ENCODE measurements at regions not wholly inside any gene's neighbourhood (a gene's known extent, or its start where the extent isn't known, plus 50 kb on each side); places are given as distances from the start of the nearest gene placed in this dataset.

GRCh38 chr12:77642246-77642645, 188.4 kb upstream of the NAV3 start:
- ATAC-seq (no peak), DNase-seq (ENCODE audit: low read depth in 1 of 2, low spot score in 1 of 2) (no peak), FAIRE-seq (no peak)
- Histone ChIP-seq H3K4me1 (no peaks in the 10 kb centered on the region), H3K4me3 (no peak overlapping the region), H3K9me3 (no peaks in the 10 kb centered on the region), H3K27ac (no peak overlapping the region), H3K4me2 (no peak overlapping the region)
- TF ChIP-seq HOXB5 (CRISPR knock-in tag; IDR thresholded peaks at IDR 0.05) (no peak), BCL3 (IDR thresholded peaks at IDR 0.05) (no peak), GATA3 (IDR thresholded peaks at IDR 0.05; ENCODE audit: borderline replicate concordance) (no peak), FOXS1 (CRISPR knock-in tag; IDR thresholded peaks at IDR 0.05) (no peak), HOXA7 (CRISPR knock-in tag; IDR thresholded peaks at IDR 0.05) (no peak), ESRRA (IDR thresholded peaks at IDR 0.05; ENCODE audit: borderline replicate concordance, low read length) (no peak)
- CTCF ChIA-PET: interaction anchor here (0.6 kb wide), 1 partner anchor 311 kb away, joined by 5 read pairs; no protein-coding TSS in a partner anchor
- POLR2A ChIA-PET: no interaction called here
- 31% methylated on average over 3 of the region's 3 CpGs for WGBS (ENCODE audit: missing lambda C conversion rate)

GRCh38 chr12:77640356-77640755, 190.3 kb upstream of the NAV3 start:
- Histone ChIP-seq H3K4me2 (no peak overlapping the region), H3K9me3 (no peaks in the 10 kb centered on the region), H3K4me3 (no peak overlapping the region), H3K27ac (no peak overlapping the region), H3K4me1 (no peaks in the 10 kb centered on the region)
- CTCF ChIA-PET: no interaction called here
- TF ChIP-seq NR3C1 (IDR thresholded peaks at IDR 0.05): no peak
- peak; percentile 89 for TF ChIP-seq MAFK (IDR thresholded peaks at IDR 0.05; ENCODE audit: partially characterized antibody)
- DNase-seq (ENCODE audit: low read depth in 1 of 2, low spot score in 1 of 2): no peak
- ATAC-seq: no peak
- POLR2A ChIA-PET: no interaction called here
- no peak for FAIRE-seq

- no peak overlapping the region for H3K4me3 ChIP-seq
- ChIA-PET CTCF (no interaction called here), POLR2A (no interaction called here)
- no peak overlapping the region for H3K4me2 ChIP-seq
- no peak for TF ChIP-seq CBX2 (IDR thresholded peaks at IDR 0.05; ENCODE audit: borderline replicate concordance, low read depth)
- H3K4me1 ChIP-seq: no peaks in the 10 kb centered on the region
- ATAC-seq (no peak), DNase-seq (ENCODE audit: low read depth in 1 of 2, low spot score in 1 of 2) (no peak), FAIRE-seq (no peak)
- H3K9me3 ChIP-seq: no peaks in the 10 kb centered on the region
- H3K27ac ChIP-seq: no peak overlapping the region
- WGBS (ENCODE audit: missing lambda C conversion rate): 32% methylated on average over 1 of the region's 1 CpG
These were observed 199.8 kb upstream of the NAV3 start for GRCh38 chr12:77630790-77631445.

- TF ChIP-seq HDAC2 (IDR thresholded peaks at IDR 0.05) (no peak), FOSL2 (IDR thresholded peaks at IDR 0.05) (no peak), FOSL2 (CRISPR knock-in tag; IDR thresholded peaks at IDR 0.05) (no peak), NR3C1 (IDR thresholded peaks at IDR 0.05) (no peak), KDM5A (IDR thresholded peaks at IDR 0.05) (no peak), FOXS1 (CRISPR knock-in tag; IDR thresholded peaks at IDR 0.05) (no peak), ZC3H11A (IDR thresholded peaks at IDR 0.05) (no peak), CHD2 (IDR thresholded peaks at IDR 0.05; ENCODE audit: low read length, partially characterized antibody) (no peak), HEYL (CRISPR knock-in tag; IDR thresholded peaks at IDR 0.05) (no peak), GATA3 (IDR thresholded peaks at IDR 0.05; ENCODE audit: borderline replicate concordance) (no peak), RNF2 (IDR thresholded peaks at IDR 0.05; ENCODE audit: borderline replicate concordance, low read depth) (no peak), RCOR1 (IDR thresholded peaks at IDR 0.05; ENCODE audit: low read depth, low read length) (no peak)
- 35% methylated on average over 3 of the region's 3 CpGs for WGBS (ENCODE audit: missing lambda C conversion rate)
- FAIRE-seq: no peak
- no peaks in the 10 kb centered on the region for H3K9me3 ChIP-seq
- no peak overlapping the region for H3K4me2 ChIP-seq
- DNase-seq (ENCODE audit: low read depth in 1 of 2, low spot score in 1 of 2): no peak
- CTCF ChIA-PET: no interaction called here
- H3K4me1 ChIP-seq: no peaks in the 10 kb centered on the region
- H3K27ac ChIP-seq: no peak overlapping the region
- no peak overlapping the region for H3K4me3 ChIP-seq
- no peak for ATAC-seq
- POLR2A ChIA-PET: no interaction called here
These were observed 200.3 kb upstream of the NAV3 start for GRCh38 chr12:77630344-77630743.

- no peaks in the 10 kb centered on the region for H3K4me1 ChIP-seq
- H3K4me2 ChIP-seq: no peak overlapping the region
- no peak for TF ChIP-seq CEBPB (IDR thresholded peaks at IDR 0.05)
- no peak for TF ChIP-seq RARB (CRISPR knock-in tag; IDR thresholded peaks at IDR 0.05)
- no peak for TF ChIP-seq ESRRA (IDR thresholded peaks at IDR 0.05; ENCODE audit: borderline replicate concordance, low read length)
- no peak for TF ChIP-seq CHD4 (IDR thresholded peaks at IDR 0.05; ENCODE audit: borderline replicate concordance)
- DNase-seq (ENCODE audit: low read depth in 1 of 2, low spot score in 1 of 2) (no peak), FAIRE-seq (no peak), ATAC-seq (no peak)
- H3K9me3 ChIP-seq: no peaks in the 10 kb centered on the region
- H3K4me3 ChIP-seq: no peak overlapping the region
- POLR2A ChIA-PET: no interaction called here
- CTCF ChIA-PET: no interaction called here
- no peak overlapping the region for H3K27ac ChIP-seq
These were observed 201.6 kb upstream of the NAV3 start for GRCh38 chr12:77629141-77629540.

Measured in A549 (cell line).